Stomach (tissue), 4 donors: ENCODE measurements at regions not wholly inside any gene's neighbourhood (a gene's known extent, or its start where the extent isn't known, plus 50 kb on each side); places are given as distances from the start of the nearest gene placed in this dataset.

Experiments
- EP300 ChIP-seq: sonication (generic); formaldehyde crosslinking; IDR thresholded peaks from one replicate; pipeline ENCODE4 v1.6.1; 2017; ENCODE audit warnings: antibody characterized with exemption
- POLR2AphosphoS5 ChIP-seq, 3 donors: sonication (generic); formaldehyde crosslinking; IDR thresholded peaks; one replicate each; pipeline ENCODE4 v1.6.1; 2016; ENCODE audit warnings: antibody characterized with exemption in 3 of 3

- TF ChIP-seq EP300 = no peak
- TF ChIP-seq POLR2AphosphoS5 (IDR thresholded peaks at IDR 0.05) = no peak
Observed at GRCh38 chr13:82224806-82225205, 1657.5 kb downstream of the SLITRK1 start.
